ENCODE measurements at regions not wholly inside any gene's neighbourhood (a gene's known extent, or its start where the extent isn't known, plus 50 kb on each side); places are given as distances from the start of the nearest gene placed in this dataset.

DNA sequence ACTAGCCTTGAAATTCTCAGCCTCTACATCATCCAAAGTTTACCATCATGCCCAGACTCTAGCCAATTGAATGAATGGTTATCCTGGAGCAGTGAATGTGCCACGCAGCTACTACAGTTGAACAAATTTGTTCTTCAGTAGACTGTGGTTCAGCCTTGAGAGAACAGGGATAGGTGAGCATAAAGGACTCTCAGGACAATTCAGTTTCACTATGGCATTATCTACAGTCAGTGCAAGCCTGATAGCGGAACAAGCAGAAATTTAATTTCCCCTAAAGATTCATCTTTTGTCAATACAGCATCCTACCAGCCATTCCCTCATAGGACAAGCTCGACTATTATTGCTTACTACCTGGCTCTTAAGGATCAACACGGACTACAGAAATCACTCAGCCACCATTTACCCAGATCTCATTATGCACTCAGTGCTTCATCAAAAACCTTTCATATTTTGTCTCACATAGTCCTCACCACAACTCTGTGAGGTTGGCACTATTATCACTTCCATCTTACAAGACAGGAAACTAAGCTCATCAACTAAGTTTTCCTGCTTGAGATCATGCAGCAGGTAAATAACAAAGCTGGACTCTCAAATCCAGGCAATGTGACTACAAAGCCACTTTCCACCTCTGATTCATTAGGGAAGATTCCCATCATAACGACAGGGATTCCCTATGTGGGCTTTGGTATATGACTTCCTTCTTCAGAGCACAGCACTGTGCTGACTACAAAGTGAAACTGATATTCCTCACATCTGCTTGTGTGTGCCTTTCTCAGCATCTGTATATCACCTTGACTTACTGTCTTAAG is 181.5 kb upstream of the ACVR2A start:
- Histone ChIP-seq H3K4me3 (ENCODE audit: low read length) (no peak overlapping the region), H3K4me1 (ENCODE audit: control insufficient read depth, insufficient read depth, low read length) (no peaks in the 10 kb centered on the region), H3K36me3 (ENCODE audit: control insufficient read depth, insufficient read depth, low read length) (no peaks in the 10 kb centered on the region), H3K27ac (ENCODE audit: low read depth, low read length) (no peak overlapping the region), H3K9ac (ENCODE audit: low read length) (no peak overlapping the region), H3K27me3 (ENCODE audit: control insufficient read depth, insufficient read depth, low read length) (no peaks in the 10 kb centered on the region)

DNA sequence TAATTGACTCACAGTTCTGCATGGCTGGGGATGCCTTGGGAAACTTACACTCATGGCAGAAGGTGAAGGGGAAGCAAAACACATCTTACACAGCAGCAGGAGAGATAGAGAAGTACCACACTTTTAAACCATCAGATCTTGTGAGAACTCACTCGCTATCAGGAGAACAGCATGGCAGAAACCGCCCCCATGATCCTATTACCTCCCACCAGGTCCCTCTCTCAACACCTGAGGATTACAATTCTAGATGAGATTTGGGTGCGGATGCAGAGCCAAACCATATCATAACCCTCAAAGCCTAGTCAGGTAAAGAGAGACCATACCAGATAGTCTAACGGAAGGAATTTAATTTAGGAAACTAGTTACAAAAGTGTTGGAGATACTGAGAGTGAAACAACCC is 182.6 kb upstream of the ACVR2A start:
- Histone ChIP-seq H3K9ac (ENCODE audit: low read length) (no peak overlapping the region), H3K27me3 (ENCODE audit: control insufficient read depth, insufficient read depth, low read length) (no peaks in the 10 kb centered on the region), H3K4me3 (ENCODE audit: low read length) (no peak overlapping the region), H3K27ac (ENCODE audit: low read depth, low read length) (no peak overlapping the region), H3K36me3 (ENCODE audit: control insufficient read depth, insufficient read depth, low read length) (no peaks in the 10 kb centered on the region), H3K4me1 (ENCODE audit: control insufficient read depth, insufficient read depth, low read length) (no peaks in the 10 kb centered on the region)

DNA sequence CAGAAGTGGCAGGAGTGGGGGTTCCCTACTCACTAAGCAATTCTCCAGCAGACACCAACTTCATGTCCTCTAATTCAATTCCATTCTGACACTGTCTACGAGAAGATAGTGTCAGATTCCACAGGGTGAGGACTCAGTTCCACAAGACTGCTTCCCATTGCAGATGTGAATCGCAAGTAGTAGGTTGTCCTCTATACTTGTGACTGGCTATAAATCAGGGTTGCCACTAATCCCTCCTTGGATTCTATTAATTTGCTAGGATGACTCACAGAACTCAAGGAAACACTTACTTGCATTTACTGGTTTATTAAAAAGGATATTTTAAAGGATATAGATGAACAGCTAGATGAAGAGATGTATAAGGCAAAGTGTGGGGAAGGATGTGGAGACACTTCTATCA is 184.1 kb upstream of the ACVR2A start:
- no peaks in the 10 kb centered on the region for H3K27me3 ChIP-seq (ENCODE audit: control insufficient read depth, insufficient read depth, low read length)
- no peaks in the 10 kb centered on the region for H3K4me1 ChIP-seq (ENCODE audit: control insufficient read depth, insufficient read depth, low read length)
- no peak overlapping the region for H3K9ac ChIP-seq (ENCODE audit: low read length)
- H3K4me3 ChIP-seq (ENCODE audit: low read length) = no peak overlapping the region
- no peaks in the 10 kb centered on the region for H3K36me3 ChIP-seq (ENCODE audit: control insufficient read depth, insufficient read depth, low read length)
- no peak overlapping the region for H3K27ac ChIP-seq (ENCODE audit: low read depth, low read length)

DNA sequence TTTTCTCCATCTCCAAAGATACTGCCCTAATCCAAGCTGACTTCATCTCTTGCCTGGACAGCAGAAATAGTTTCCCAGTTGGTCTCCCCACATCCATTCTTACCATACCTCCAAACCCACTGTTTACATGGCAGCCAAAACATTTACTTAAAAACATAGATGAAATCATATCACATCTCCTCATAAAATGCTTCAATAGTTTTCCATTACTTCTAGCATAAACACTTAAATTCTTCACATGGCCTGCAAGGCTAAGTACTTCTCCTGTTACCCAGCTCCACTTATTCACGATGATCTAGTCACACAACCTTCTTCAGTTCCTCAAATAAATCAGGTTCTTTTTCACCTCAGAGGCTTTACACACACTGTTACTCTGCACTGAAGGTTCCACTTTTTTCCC is 185.8 kb upstream of the ACVR2A start:
- no peaks in the 10 kb centered on the region for H3K36me3 ChIP-seq (ENCODE audit: control insufficient read depth, insufficient read depth, low read length)
- no peak overlapping the region for H3K27ac ChIP-seq (ENCODE audit: low read depth, low read length)

DNA sequence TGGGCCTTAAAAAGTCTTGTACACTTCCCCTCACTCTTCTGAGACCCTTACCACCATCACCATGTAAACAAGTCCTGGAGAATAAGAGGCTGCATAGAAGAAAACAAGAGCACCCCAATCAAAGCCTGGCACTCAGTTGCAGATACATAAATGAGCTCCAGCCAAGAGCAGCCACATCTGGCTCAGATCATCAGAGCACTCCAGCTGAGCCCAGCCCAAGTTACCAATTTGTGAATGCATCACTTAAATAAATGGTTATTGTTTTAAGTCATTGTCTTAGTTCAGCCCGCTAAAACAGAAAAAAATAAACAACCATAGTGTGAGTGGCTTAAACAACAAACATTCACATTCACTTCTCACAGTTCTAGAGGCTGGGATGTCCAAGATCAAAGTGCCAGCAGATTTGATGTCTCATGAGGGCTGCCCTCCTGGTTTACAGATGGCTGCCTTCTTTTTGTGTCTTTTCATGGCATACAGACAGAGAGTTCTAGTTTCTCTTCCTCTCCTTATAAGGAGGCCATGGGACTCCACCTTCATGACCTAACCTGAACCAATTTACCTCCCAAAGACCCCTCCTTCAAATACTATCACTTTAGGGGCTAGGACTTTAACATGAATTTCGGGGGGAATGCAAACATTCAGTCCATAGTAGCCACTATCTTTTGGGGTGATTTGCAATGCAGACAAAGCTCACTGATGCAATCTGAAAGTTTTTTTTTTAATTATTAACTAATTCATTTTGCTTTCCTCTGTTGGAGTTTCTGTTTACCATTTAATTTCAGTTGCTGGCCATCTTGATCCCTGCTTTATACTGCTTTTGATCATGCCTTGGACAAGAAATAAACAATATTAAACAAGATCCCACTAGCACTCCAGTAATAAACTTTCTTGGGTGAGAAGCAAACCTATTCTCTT is 187.5 kb upstream of the ACVR2A start:
- Histone ChIP-seq H3K36me3 (ENCODE audit: control insufficient read depth, insufficient read depth, low read length) (no peaks in the 10 kb centered on the region), H3K4me3 (ENCODE audit: low read length) (no peak overlapping the region), H3K4me1 (ENCODE audit: control insufficient read depth, insufficient read depth, low read length) (no peaks in the 10 kb centered on the region), H3K27ac (ENCODE audit: low read depth, low read length) (no peak overlapping the region), H3K27me3 (ENCODE audit: control insufficient read depth, insufficient read depth, low read length) (no peaks in the 10 kb centered on the region), H3K9ac (ENCODE audit: low read length) (no peak overlapping the region)

More for the DNA sequence above, 185.8 kb upstream of the ACVR2A start:
- no peak overlapping the region for H3K9ac ChIP-seq (ENCODE audit: low read length)
- no peaks in the 10 kb centered on the region for H3K4me1 ChIP-seq (ENCODE audit: control insufficient read depth, insufficient read depth, low read length)
- no peak overlapping the region for H3K4me3 ChIP-seq (ENCODE audit: low read length)
- no peaks in the 10 kb centered on the region for H3K27me3 ChIP-seq (ENCODE audit: control insufficient read depth, insufficient read depth, low read length)

DNA sequence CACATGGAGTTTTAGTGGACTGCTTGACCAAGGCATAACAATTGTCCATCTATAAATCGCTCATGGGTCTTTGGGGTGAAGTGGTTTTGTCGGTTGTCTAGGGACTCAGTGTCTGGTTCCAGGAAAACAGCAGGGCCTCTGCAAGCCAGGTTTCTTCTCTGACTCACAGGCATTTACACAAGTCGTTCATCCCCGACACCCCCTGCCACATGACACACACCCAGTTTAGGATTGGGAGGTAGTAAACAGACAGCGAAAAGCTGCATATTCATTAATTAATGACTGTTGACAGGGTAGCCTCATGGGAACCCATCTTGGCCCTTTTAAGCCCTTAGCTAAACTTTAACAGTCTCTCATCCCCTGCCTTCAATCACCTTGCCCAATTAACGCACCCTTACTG is 194.8 kb upstream of the ACVR2A start:
- Histone ChIP-seq H3K36me3 (ENCODE audit: control insufficient read depth, insufficient read depth, low read length) (no peaks in the 10 kb centered on the region), H3K27ac (ENCODE audit: low read depth, low read length) (no peak overlapping the region), H3K4me1 (ENCODE audit: control insufficient read depth, insufficient read depth, low read length) (no peaks in the 10 kb centered on the region), H3K9ac (ENCODE audit: low read length) (no peak overlapping the region), H3K27me3 (ENCODE audit: control insufficient read depth, insufficient read depth, low read length) (no peaks in the 10 kb centered on the region), H3K4me3 (ENCODE audit: low read length) (no peak overlapping the region)

DNA sequence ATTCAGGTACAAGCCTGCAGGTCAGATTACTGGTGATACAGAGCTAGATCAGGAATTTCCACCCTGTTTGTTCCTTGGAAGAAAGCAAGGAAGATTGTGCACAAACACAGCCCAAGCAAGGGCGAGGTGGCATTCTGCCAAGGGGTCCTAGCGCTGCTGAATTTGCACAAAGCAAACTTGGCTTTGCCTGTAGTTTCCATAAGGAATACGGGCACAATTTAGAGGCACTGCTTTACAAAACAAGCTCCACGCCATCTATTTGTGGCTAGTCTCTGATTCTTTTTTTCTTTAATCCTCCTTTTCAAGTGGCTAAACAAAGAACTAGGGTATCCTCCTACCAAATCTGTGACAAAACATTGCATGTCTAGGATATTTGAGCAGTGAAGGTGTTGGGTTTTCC is 195.5 kb upstream of the ACVR2A start:
- Histone ChIP-seq H3K27ac (ENCODE audit: low read depth, low read length) (no peak overlapping the region), H3K4me1 (ENCODE audit: control insufficient read depth, insufficient read depth, low read length) (no peaks in the 10 kb centered on the region), H3K9ac (ENCODE audit: low read length) (no peak overlapping the region), H3K4me3 (ENCODE audit: low read length) (no peak overlapping the region), H3K36me3 (ENCODE audit: control insufficient read depth, insufficient read depth, low read length) (no peaks in the 10 kb centered on the region), H3K27me3 (ENCODE audit: control insufficient read depth, insufficient read depth, low read length) (no peaks in the 10 kb centered on the region)

DNA sequence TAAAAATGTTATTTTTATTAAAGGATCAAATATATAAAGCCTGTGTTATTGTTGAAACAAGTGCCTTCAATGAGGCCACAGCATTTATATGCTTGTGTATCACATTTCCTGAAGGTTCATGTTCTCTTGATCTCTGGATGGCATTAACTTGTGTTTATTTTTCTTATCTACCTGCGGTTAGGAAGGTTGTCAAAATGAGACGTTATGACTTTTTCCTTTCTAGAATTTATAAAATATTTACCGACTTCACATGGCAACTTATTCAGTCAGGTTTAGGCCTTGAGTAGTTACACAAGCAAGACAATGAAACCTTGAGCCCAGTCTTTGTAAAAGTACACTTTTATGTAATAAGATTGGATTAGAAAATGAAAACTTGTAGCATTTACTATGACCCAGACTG is 196.4 kb upstream of the ACVR2A start:
- H3K27me3 ChIP-seq (ENCODE audit: control insufficient read depth, insufficient read depth, low read length) = no peaks in the 10 kb centered on the region
- H3K4me3 ChIP-seq (ENCODE audit: low read length) = no peak overlapping the region
- no peak overlapping the region for H3K9ac ChIP-seq (ENCODE audit: low read length)
- no peaks in the 10 kb centered on the region for H3K36me3 ChIP-seq (ENCODE audit: control insufficient read depth, insufficient read depth, low read length)
- H3K4me1 ChIP-seq (ENCODE audit: control insufficient read depth, insufficient read depth, low read length) = no peaks in the 10 kb centered on the region
- H3K27ac ChIP-seq (ENCODE audit: low read depth, low read length) = no peak overlapping the region

DNA sequence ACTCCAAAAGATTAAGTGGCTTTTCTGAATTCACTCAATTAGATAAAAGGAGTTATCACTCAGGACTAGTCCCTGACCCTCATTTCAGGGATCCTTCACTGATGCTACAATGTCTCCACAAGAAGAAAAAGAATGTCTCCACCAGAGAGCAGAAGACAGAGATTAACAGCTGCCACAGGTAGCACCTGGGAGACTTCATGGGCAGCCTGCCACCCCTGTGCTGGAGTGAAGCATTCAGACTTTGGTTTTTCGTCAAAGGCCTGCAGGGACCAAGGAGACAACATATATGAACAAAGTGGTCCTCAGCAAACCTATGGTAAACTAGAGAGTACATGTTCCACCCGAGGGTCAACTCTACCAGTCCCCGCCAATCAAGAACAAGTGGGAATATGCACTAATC is 197.0 kb upstream of the ACVR2A start:
- Histone ChIP-seq H3K36me3 (ENCODE audit: control insufficient read depth, insufficient read depth, low read length) (no peaks in the 10 kb centered on the region), H3K27ac (ENCODE audit: low read depth, low read length) (no peak overlapping the region), H3K4me1 (ENCODE audit: control insufficient read depth, insufficient read depth, low read length) (no peaks in the 10 kb centered on the region), H3K9ac (ENCODE audit: low read length) (no peak overlapping the region), H3K4me3 (ENCODE audit: low read length) (no peak overlapping the region), H3K27me3 (ENCODE audit: control insufficient read depth, insufficient read depth, low read length) (no peaks in the 10 kb centered on the region)

DNA sequence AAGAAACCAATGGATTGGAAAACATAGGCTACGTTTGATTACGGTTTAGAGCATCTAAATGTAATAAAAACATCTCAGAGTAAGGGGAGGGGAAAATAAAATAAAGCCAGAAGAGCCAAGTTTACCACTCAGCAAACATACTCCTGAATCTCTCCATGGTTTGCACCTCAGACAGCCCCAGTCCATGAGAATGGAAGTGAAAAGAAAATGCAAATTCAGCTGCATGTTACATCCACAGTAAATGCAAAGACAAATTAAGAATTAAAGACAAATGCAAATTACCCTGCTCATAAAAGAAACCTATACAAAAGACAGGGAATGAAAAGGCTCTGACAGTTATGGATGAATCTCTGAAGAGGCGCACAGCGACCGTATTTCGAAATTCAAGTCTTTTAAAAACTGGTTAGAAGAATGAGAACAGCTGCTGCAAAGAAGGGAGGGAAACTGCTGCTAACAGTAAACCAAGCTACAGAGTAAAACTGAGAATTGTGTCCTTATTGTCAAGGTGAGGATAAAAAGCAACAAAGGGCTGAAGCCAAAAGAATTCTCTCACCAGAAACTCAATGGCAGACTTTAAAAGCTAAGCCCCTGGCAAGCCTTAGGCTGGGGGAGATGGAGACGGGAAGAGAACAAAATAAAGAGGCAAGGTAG is 197.9 kb upstream of the ACVR2A start:
- Histone ChIP-seq H3K36me3 (ENCODE audit: control insufficient read depth, insufficient read depth, low read length) (no peaks in the 10 kb centered on the region), H3K4me1 (ENCODE audit: control insufficient read depth, insufficient read depth, low read length) (no peaks in the 10 kb centered on the region), H3K27ac (ENCODE audit: low read depth, low read length) (no peak overlapping the region), H3K4me3 (ENCODE audit: low read length) (no peak overlapping the region), H3K9ac (ENCODE audit: low read length) (no peak overlapping the region), H3K27me3 (ENCODE audit: control insufficient read depth, insufficient read depth, low read length) (no peaks in the 10 kb centered on the region)

DNA sequence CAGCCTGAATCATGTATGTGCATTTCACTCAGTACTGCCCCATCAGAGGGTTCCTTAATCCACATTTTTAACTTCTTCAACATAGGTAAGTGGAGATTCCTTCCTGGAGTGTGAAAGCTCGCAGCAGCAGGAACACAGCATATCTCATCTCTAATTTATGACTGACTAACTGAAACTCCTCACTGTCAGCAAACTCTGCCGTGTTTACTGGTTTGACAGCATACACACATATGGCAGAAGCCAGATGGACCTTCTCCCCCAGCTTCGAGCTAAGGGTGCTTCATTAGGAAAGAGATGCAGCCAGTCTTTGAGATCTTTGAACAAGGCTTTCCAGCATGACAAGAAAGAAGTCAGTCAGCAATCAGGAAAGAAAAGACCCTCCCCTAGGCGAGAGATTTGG is 200.3 kb upstream of the ACVR2A start:
- Histone ChIP-seq H3K36me3 (ENCODE audit: control insufficient read depth, insufficient read depth, low read length) (no peaks in the 10 kb centered on the region), H3K27ac (ENCODE audit: low read depth, low read length) (no peak overlapping the region), H3K9ac (ENCODE audit: low read length) (no peak overlapping the region), H3K4me1 (ENCODE audit: control insufficient read depth, insufficient read depth, low read length) (no peaks in the 10 kb centered on the region), H3K4me3 (ENCODE audit: low read length) (no peak overlapping the region), H3K27me3 (ENCODE audit: control insufficient read depth, insufficient read depth, low read length) (no peaks in the 10 kb centered on the region)

DNA sequence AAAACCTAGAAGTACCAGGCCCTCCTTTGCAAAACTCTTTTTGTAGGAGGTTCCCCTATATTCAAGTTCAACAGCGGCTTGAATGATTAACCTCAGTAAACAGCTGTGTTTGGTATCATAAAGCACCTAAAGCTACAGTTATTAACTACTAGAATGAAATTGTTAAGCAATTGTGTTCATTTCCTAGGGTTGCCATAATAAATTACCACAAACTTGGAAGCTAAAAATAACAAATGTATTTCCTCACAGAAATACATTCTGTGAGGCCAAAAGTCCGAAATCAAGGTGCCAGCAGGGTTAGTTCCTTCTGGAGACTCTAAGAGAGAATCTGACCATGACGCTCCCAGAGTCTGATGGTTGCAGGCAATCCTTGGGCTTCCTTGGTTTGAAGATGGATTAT is 202.1 kb upstream of the ACVR2A start:
- H3K9ac ChIP-seq (ENCODE audit: low read length) = no peak overlapping the region

More for the DNA sequence above, 202.1 kb upstream of the ACVR2A start:
- H3K4me3 ChIP-seq (ENCODE audit: low read length) = no peak overlapping the region
- no peak overlapping the region for H3K27ac ChIP-seq (ENCODE audit: low read depth, low read length)
- H3K27me3 ChIP-seq (ENCODE audit: control insufficient read depth, insufficient read depth, low read length) = no peaks in the 10 kb centered on the region
- no peaks in the 10 kb centered on the region for H3K4me1 ChIP-seq (ENCODE audit: control insufficient read depth, insufficient read depth, low read length)
- H3K36me3 ChIP-seq (ENCODE audit: control insufficient read depth, insufficient read depth, low read length) = no peaks in the 10 kb centered on the region

Measured in rectal smooth muscle tissue (tissue), 1 donor.